Motor neuron (in vitro differentiated cells): ENCODE measurements at regions not wholly inside any gene's neighbourhood (a gene's known extent, or its start where the extent isn't known, plus 50 kb on each side); places are given as distances from the start of the nearest gene placed in this dataset.

ENCODE experiments used
- ATAC-seq, 8 experiments: fragments of 200-7000 bp; cut with Tn5 transposase; replicated peaks in 6 of 8; 2 replicates each; pipeline ENCODE4 v1.8.0; 2021; ENCODE audit warnings: mild to moderate bottlenecking in 8 of 8, moderate library complexity in 8 of 8
- H3K27ac ChIP-seq, 2 donors: fragments of 250-450 bp; sonication (Bioruptor Pico); 2 replicates each; pipeline ENCODE4 v1.9.0; 2021; ENCODE audit warnings: antibody characterized with exemption in 2 of 2, mild to moderate bottlenecking in 2 of 2, moderate library complexity in 1 of 2
- H3K4me1 ChIP-seq, 2 donors: fragments of 250-450 bp; sonication (Bioruptor Pico); replicated peaks in 1 of 2; 2 replicates each; pipeline ENCODE4 v1.6.1; 2021; ENCODE audit warnings: antibody characterized with exemption in 2 of 2, mild to moderate bottlenecking in 2 of 2, moderate library complexity in 1 of 2
- H3K4me3 ChIP-seq, 5 donors: fragments of 250-450 bp; sonication (Bioruptor Pico); 2 replicates each; pipeline ENCODE4 v1.9.0; 2021; ENCODE audit warnings: antibody characterized with exemption in 5 of 5, mild to moderate bottlenecking in 5 of 5, moderate library complexity in 4 of 5
- WGBS, 10 experiments: fragments of 450-650 bp; shearing (Covaris generic); methylation state at CpG; one replicate each; pipeline ENCODE4 v1.0.0; 2022; 5-methylcytosine and 5-hydroxymethylcytosine counted together
- in situ Hi-C, 9 experiments: fragments of 400-800 bp; cut with MboI; loops; one replicate each; pipeline ENCODE4 v1.15.0; 2021; ENCODE audit warnings: low sequenced_read_pairs in 9 of 9, low pct_unique_long_range_greater_than_20kb in 2 of 9; ENCODE audit not compliant: unreplicated experiment in 9 of 9

DNA sequence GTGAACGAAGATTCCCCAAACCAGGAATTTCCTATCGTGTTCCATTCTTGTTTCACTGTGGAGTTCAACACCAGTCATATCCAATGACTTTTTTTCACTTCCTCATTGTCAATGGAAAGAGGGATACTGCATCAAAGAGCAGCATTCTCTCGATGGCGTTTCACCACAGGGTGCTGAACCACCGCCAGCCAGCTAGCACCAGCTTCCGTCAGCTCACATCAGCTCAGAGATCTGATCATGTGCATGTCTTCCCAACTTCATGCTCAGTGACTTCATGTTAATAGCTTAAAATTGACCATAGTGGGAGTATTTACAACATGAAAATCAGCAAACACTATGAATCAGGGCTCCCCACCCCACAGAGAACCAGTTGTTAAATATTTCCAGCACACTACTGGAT lies 359.9 kb downstream of the TNS1 start:
- H3K4me1 ChIP-seq: peaks cover 21 to 23% of the 10 kb centered on the region in 2 donors
- in situ Hi-C loops: no loop called here
- ATAC-seq: peak in 2 of 8 experiments; percentile 22 to 49
- no peak overlapping the region for H3K4me3 ChIP-seq
- H3K27ac ChIP-seq: no peak overlapping the region
- 75 to 100% (median 90%) methylated on average over 1 to 6 of the region's 6 CpGs; no CpG with 5 or more reads in 1 of the 10 experiments for WGBS, 10 experiments

GRCh38 chr2:217641960-217642359 lies 360.8 kb downstream of the TNS1 start:
- Histone ChIP-seq H3K4me1 (peaks cover 29 to 31% of the 10 kb centered on the region in 2 donors), H3K27ac (no peak overlapping the region), H3K4me3 (no peak overlapping the region)
- ATAC-seq: no peak
- WGBS, 10 experiments: 0 to 92% (median 68%) methylated on average over 1 to 2 of the region's 2 CpGs; no CpG with 5 or more reads in 1 of the 10 experiments
- in situ Hi-C loops: no loop called here

- Histone ChIP-seq H3K4me1 (peaks cover 27% of the 10 kb centered on the region in 2 donors), H3K27ac (no peak overlapping the region), H3K4me3 (no peak overlapping the region)
- in situ Hi-C loops: no loop called here
- WGBS, 10 experiments: 22 to 100% (median 88%) methylated on average over 1 to 2 of the region's 2 CpGs; no CpG with 5 or more reads in 2 of the 10 experiments
- ATAC-seq: no peak
These were observed 363.3 kb downstream of the TNS1 start for GRCh38 chr2:217639481-217639880.

- no peak overlapping the region for H3K4me3 ChIP-seq
- in situ Hi-C loops: no loop called here
- peaks cover 17 to 18% of the 10 kb centered on the region in 2 donors for H3K4me1 ChIP-seq
- no peak overlapping the region for H3K27ac ChIP-seq
- WGBS, 10 experiments: 65 to 100% (median 97%) methylated on average over 1 to 4 of the region's 4 CpGs
- ATAC-seq: no peak
These were observed 364.3 kb downstream of the TNS1 start for GRCh38 chr2:217638533-217638932.

DNA sequence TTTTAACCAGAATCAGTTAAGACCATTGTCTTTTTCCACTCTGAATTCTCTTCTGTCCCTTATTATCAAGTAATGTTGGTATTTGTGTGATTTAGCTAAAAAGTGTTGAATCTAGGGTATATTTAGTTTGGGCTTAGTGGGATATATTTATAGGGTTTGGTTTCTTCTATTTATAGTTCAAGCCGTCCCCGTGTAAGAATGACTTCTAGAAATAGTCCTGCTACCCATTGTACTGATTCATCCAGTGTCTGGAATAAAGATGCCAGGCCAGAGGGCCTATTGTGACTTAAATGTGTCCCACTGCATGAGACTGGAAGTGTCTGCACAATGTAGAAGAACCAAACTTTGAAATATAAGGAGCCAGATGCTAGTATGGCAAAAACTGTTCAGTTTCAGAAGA lies 364.8 kb downstream of the TNS1 start:
- WGBS, 10 experiments: 57 to 100% (median 80%) methylated on average over 2 of the region's 2 CpGs; no CpG with 5 or more reads in 4 of the 10 experiments
- in situ Hi-C loops: no loop called here
- Histone ChIP-seq H3K4me1 (peaks cover 12 to 13% of the 10 kb centered on the region in 2 donors), H3K27ac (no peak overlapping the region), H3K4me3 (no peak overlapping the region)
- no peak for ATAC-seq

DNA sequence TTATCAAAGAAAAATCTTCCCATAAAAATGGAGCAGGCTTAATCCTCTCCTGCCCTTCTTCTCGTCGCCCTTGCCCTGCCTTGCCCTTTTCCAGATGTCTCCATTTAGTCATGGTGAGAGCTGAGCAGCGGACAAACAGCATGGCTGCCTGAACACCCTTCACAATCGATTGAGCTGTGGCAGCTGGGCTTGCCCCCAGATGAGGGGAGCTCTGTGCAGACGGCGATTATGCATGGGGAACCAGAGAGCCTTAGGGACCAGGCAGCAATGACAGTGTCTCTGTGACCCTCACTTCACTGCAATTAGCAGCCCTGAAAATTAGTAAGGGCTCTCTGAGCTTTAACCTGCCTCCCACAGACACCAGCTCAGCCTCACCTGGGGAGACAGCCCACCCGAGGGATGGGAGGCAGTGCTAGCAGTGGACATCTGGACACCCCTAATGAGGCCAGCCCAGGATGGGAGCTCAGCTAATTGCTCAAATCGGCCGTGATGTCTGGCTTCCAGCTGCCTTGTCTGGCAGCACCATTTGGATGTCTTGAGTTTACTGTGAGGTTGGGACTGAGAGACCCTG lies 365.7 kb downstream of the TNS1 start:
- peak overlapping the region; percentile 39 to 70 for H3K27ac ChIP-seq
- 27 to 100% (median 80%) methylated on average over 1 to 4 of the region's 9 CpGs; no CpG with 5 or more reads in 3 of the 10 experiments for WGBS, 10 experiments

GRCh38 chr2:217636578-217636977 lies 366.2 kb downstream of the TNS1 start:
- in situ Hi-C loops: no loop called here
- ATAC-seq: no peak
- H3K27ac ChIP-seq: peak overlapping the region; percentile 39 to 70
- no peak overlapping the region for H3K4me3 ChIP-seq
- WGBS, 10 experiments: 43 to 100% (median 81%) methylated on average over 1 to 5 of the region's 5 CpGs; no CpG with 5 or more reads in 3 of the 10 experiments
- peaks cover 11 to 15% of the 10 kb centered on the region in 2 donors for H3K4me1 ChIP-seq

More for the DNA sequence above, 365.7 kb downstream of the TNS1 start:
- ATAC-seq: peak in 7 of 8 experiments; percentile 43 to 90 (median 64)
- Histone ChIP-seq H3K4me1 (peaks cover 11 to 12% of the 10 kb centered on the region in 2 donors), H3K4me3 (no peak overlapping the region)
- in situ Hi-C loops: no loop called here

DNA sequence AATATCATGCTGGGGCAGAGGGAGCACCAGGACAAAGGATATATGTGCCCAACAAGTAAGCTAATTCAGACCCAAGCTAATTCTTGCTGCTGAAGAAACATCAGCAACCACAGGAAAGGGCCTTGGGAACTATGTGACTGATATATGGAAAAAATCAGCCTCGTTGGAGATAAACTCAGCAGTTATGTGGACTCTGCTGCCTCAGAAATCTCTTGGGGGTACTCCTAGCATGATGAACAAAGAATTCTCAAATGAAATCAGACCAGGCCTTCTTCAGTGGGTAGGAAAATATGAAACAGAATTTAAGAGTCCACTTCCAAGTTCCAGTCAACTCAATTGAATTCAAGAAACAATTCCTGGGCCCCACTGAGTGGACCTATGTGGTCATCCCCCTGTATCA lies 367.9 kb downstream of the TNS1 start:
- 0 to 86% (median 25%) methylated on average over 1 of the region's 1 CpG; no CpG with 5 or more reads in 5 of the 10 experiments for WGBS, 10 experiments

GRCh38 chr2:217632043-217632442 lies 370.8 kb downstream of the TNS1 start:
- Histone ChIP-seq H3K27ac (no peak overlapping the region), H3K4me3 (no peak overlapping the region), H3K4me1 (peaks cover 11 to 19% of the 10 kb centered on the region in 2 donors)
- WGBS, 10 experiments: 83 to 100% (median 92%) methylated on average over 1 of the region's 1 CpG; no CpG with 5 or more reads in 6 of the 10 experiments
- in situ Hi-C loops: no loop called here
- ATAC-seq: no peak

More for the DNA sequence above, 367.9 kb downstream of the TNS1 start:
- Histone ChIP-seq H3K4me1 (peaks cover 18 to 27% of the 10 kb centered on the region in 2 donors), H3K4me3 (no peak overlapping the region), H3K27ac (no peak overlapping the region)
- ATAC-seq: no peak
- in situ Hi-C loops: no loop called here

- WGBS, 10 experiments: 0 to 70% (median 53%) methylated on average over 1 to 9 of the region's 10 CpGs; no CpG with 5 or more reads in 3 of the 10 experiments
- H3K27ac ChIP-seq: peak overlapping the region in 1 of 2 donors; percentile 12
- peak in 5 of 8 experiments; percentile 53 to 80 (median 54) for ATAC-seq
- in situ Hi-C loops: no loop called here
- no peak overlapping the region for H3K4me3 ChIP-seq
- H3K4me1 ChIP-seq: peaks cover 7 to 15% of the 10 kb centered on the region in 2 donors
These were observed 371.7 kb downstream of the TNS1 start for GRCh38 chr2:217631115-217631514.

GRCh38 chr2:217629347-217629746 lies 373.4 kb downstream of the TNS1 start:
- in situ Hi-C loops: no loop called here
- Histone ChIP-seq H3K4me1 (peaks cover 7 to 15% of the 10 kb centered on the region in 2 donors), H3K27ac (no peak overlapping the region), H3K4me3 (no peak overlapping the region)
- no peak for ATAC-seq

GRCh38 chr2:217628061-217628460 lies 374.7 kb downstream of the TNS1 start:
- in situ Hi-C loops: no loop called here
- H3K4me1 ChIP-seq: peaks cover 8 to 15% of the 10 kb centered on the region in 2 donors
- H3K27ac ChIP-seq: no peak overlapping the region
- no peak overlapping the region for H3K4me3 ChIP-seq
- WGBS, 10 experiments: 73 to 100% (median 100%) methylated on average over 1 to 2 of the region's 2 CpGs; no CpG with 5 or more reads in 5 of the 10 experiments
- ATAC-seq: no peak

DNA sequence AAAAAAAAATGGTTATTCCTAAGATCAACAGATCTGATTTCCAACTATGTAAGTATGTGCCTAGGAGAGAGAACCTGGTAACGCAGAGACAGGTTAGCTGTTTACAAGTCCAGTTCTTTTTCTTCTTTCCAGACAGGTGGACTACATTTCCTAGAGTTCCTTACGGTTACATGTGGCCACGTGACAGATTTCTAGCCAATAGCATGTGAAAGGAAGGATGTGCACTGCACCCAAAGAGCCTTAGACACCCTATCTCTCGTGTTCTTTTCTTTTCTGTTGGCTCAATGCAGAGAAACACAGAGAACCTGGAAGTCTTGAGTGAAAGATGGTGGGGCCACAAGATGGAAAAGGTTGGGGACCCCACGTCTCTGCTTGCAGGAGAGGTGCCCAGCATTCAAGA lies 375.9 kb downstream of the TNS1 start:
- WGBS, 10 experiments: 60 to 93% (median 76%) methylated on average over 2 to 5 of the region's 5 CpGs; no CpG with 5 or more reads in 3 of the 10 experiments
- in situ Hi-C loops: no loop called here
- Histone ChIP-seq H3K4me3 (no peak overlapping the region), H3K27ac (no peak overlapping the region), H3K4me1 (peaks cover 18 to 26% of the 10 kb centered on the region in 2 donors)
- no peak for ATAC-seq
